Stomach (tissue), 8 donors: ENCODE measurements at regions not wholly inside any gene's neighbourhood (a gene's known extent, or its start where the extent isn't known, plus 50 kb on each side); places are given as distances from the start of the nearest gene placed in this dataset.
A peak's percentile ranks its signal among the peaks of the same experiment; 100 is the strongest.
"Not testable (repeated sequence)": the region's sequence is repeated elsewhere in the genome, so short reads cannot be mapped to it uniquely, and the experiment has no call there.

ENCODE experiments used
- DNase-seq, 2 donors: peaks; one replicate each; pipeline versions ENCODE4 v3.0.0 to v3.0.0-alpha.2; 2013 to 2019
- H3K27ac ChIP-seq, 5 donors: fragments of 200-600 bp in 4 of 5; sonication (generic) in 4 of 5; one replicate each; pipeline ENCODE4 v1.5.1; 2013 to 2019; ENCODE audit warnings: mild to moderate bottlenecking in 1 of 5, moderate library complexity in 1 of 5
- H3K27me3 ChIP-seq, 3 donors: fragments of 200-600 bp; sonication (generic); one replicate each; pipeline ENCODE4 v1.5.1; 2017 to 2019; ENCODE audit warnings: mixed run types in 1 of 3
- H3K36me3 ChIP-seq, 4 donors: fragments of 200-600 bp; sonication (generic); 1 replicate in 3 of 4; 2 replicates in 1 of 4; pipeline ENCODE4 v1.5.1; 2016 to 2019
- H3K4me1 ChIP-seq, 4 donors: fragments of 200-600 bp; sonication (generic); one replicate each; pipeline ENCODE4 v1.5.1; 2016 to 2019
- H3K4me3 ChIP-seq, 4 donors: fragments of 200-600 bp; sonication (generic) in 3 of 4; one replicate each; pipeline ENCODE4 v1.5.1; 2016 to 2019; ENCODE audit warnings: mild to moderate bottlenecking in 1 of 4
- H3K9me3 ChIP-seq, 4 donors: fragments of 200-600 bp; sonication (generic); one replicate each; pipeline ENCODE4 v1.5.1; 2016 to 2019
- EP300 ChIP-seq: sonication (generic); formaldehyde crosslinking; IDR thresholded peaks from one replicate; pipeline ENCODE4 v1.6.1; 2017; ENCODE audit warnings: antibody characterized with exemption
- POLR2A ChIP-seq, 4 donors: fragments of 450-650 bp; IDR thresholded peaks; one replicate each; pipeline ENCODE4 v1.6.1; 2016; ENCODE audit warnings: antibody characterized with exemption in 4 of 4, control low read depth in 2 of 4, mild to moderate bottlenecking in 1 of 4, moderate library complexity in 1 of 4
- POLR2AphosphoS5 ChIP-seq, 3 donors: sonication (generic); formaldehyde crosslinking; IDR thresholded peaks; one replicate each; pipeline ENCODE4 v1.6.1; 2016; ENCODE audit warnings: antibody characterized with exemption in 3 of 3
- WGBS, 5 donors: extraction: QIAGEN DNeasy Blood & Tissue Kit in 3 of 5; methylation state at CpG; one replicate each; pipeline versions ENCODE4 v1.1.5 to v1.1.7; 2013 to 2018; 5-methylcytosine and 5-hydroxymethylcytosine counted together
- intact Hi-C: fragments of 100-400 bp; cut with DNase I; formaldehyde crosslinking; loops from one replicate; pipeline ENCODE4 v1.15.1; 2023; ENCODE audit warnings: low total_unique reads
- TF ChIP-seq, protein P1 (sequence below), 7 experiments: fragments of 450-650 bp in 4 of 7; fragments of 200-600 bp in 3 of 7; sonication (generic) in 3 of 7; IDR thresholded peaks; one replicate each; pipeline ENCODE4 v1.5.1; 2016 to 2019; ENCODE audit warnings: antibody characterized with exemption in 7 of 7, control low read depth in 2 of 7, mild to moderate bottlenecking in 1 of 7
- donor health status: healthy with polysubstance abuse.
- donor health status: Bipolar disorder and iron deficiency.
- donor health status: healthy.

DNA sequence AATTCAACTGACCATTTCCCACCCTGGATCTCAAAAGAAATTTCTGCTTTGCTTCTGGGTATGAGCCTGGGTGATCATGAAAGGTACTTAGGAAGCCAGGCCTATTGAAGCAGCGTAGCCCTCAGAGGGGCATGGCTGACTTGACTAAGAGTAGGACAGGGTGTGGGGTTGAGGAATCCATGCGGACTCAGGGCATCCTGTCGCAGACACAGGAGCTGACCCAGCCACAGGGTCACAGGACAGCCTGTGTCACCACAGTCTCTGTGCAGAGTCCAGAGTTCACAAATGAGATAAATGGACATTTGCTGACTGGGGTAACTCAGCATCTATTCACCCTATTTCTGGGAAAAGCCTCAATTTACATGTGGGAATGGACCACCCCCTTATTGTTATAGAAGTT is 262.3 kb downstream of the CEP170 start:
- H3K4me3 ChIP-seq, H3K27me3 ChIP-seq, H3K4me1 ChIP-seq, intact Hi-C loops, H3K36me3 ChIP-seq, H3K27ac ChIP-seq, H3K9me3 ChIP-seq, DNase-seq: not testable (repeated sequence)
- WGBS, 5 donors, result 63 to 74% (median 69%) methylated on average over 3 of the region's 3 CpGs; no CpG with 5 or more reads in 1 of the 5 donors

DNA sequence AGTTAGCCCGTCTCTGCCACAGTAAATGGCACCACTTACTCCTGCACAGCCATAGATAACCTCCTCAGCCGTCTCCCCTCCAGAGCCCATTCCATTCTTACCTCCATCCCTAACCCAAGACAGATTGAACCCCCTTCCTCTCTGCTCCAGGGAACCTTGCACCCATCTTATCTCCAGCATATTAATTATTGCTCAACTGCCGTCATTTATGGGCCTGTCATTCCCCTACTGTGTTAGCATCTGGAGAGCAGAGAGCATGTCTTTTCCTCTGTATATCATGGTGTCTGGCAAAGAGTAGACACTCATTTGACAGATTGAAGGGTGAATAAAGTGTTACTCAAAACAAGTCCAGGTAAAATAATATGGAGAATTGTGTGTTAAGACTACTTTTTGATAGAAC is 270.0 kb downstream of the CEP170 start:
- 62 to 80% (median 75%) methylated on average over 3 of the region's 3 CpGs for WGBS, 5 donors
- H3K27ac ChIP-seq, DNase-seq, H3K4me1 ChIP-seq, H3K36me3 ChIP-seq, intact Hi-C loops, H3K27me3 ChIP-seq, H3K9me3 ChIP-seq, H3K4me3 ChIP-seq: not testable (repeated sequence)

DNA sequence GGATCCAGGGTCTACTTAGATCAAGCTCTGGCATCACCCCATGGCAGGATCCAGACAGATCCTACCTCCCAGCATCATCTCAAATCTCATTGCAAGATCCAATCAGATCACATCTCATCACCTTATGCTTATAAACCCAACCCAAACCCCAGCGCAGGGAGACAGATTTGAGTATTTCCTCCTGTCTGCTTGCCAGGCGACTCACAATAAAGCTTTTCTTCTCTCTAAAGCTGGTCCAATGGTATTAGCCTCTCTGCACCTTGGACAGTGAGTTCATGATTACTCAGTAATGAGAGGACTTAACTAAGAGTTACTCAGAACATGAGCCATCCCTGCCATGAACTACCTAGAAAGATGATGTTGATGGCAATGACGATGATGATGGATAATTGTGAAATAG is 281.7 kb downstream of the CEP170 start:
- H3K27ac ChIP-seq, DNase-seq, H3K27me3 ChIP-seq, H3K9me3 ChIP-seq, H3K4me1 ChIP-seq, H3K4me3 ChIP-seq, intact Hi-C loops, H3K36me3 ChIP-seq: not testable (repeated sequence)
- 93 to 97% (median 93%) methylated on average over 3 of the region's 3 CpGs for WGBS, 5 donors

DNA sequence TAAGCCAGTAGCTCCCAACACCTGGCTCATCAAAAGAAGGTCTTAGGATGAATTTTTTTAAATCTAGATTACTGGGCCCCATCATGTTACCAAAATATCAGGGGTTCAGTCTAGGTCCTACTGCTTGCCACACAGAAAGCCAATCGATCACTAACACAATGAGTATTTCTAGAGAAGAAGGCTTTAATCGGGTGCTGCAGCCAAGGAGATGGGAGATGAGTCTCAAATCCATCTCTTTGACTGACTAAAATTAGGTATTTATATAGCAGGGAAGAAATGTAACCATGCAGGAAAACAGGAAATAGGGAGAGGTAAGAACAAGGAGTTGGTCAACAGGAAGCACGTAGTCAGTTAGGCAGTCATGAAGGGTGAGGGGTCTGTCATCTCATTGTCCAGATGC is 288.2 kb downstream of the CEP170 start:
- intact Hi-C loops, result no loop called here
- 80 to 91% (median 87%) methylated on average over 3 of the region's 3 CpGs for WGBS, 5 donors
- TF ChIP-seq, protein P1, sequence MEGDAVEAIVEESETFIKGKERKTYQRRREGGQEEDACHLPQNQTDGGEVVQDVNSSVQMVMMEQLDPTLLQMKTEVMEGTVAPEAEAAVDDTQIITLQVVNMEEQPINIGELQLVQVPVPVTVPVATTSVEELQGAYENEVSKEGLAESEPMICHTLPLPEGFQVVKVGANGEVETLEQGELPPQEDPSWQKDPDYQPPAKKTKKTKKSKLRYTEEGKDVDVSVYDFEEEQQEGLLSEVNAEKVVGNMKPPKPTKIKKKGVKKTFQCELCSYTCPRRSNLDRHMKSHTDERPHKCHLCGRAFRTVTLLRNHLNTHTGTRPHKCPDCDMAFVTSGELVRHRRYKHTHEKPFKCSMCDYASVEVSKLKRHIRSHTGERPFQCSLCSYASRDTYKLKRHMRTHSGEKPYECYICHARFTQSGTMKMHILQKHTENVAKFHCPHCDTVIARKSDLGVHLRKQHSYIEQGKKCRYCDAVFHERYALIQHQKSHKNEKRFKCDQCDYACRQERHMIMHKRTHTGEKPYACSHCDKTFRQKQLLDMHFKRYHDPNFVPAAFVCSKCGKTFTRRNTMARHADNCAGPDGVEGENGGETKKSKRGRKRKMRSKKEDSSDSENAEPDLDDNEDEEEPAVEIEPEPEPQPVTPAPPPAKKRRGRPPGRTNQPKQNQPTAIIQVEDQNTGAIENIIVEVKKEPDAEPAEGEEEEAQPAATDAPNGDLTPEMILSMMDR (IDR thresholded peaks at IDR 0.05), result no peak
- no peak for TF ChIP-seq POLR2AphosphoS5 (IDR thresholded peaks at IDR 0.05)
- TF ChIP-seq EP300, result no peak
- no peak for TF ChIP-seq POLR2A (IDR thresholded peaks at IDR 0.05)
- no peaks in the 10 kb centered on the region for H3K27me3 ChIP-seq
- no peak for DNase-seq
- H3K27ac ChIP-seq, result no peak overlapping the region
- H3K4me3 ChIP-seq, result no peak overlapping the region
- no peaks in the 10 kb centered on the region for H3K36me3 ChIP-seq
- no peaks in the 10 kb centered on the region for H3K4me1 ChIP-seq
- peaks cover 0 to 16% (median 5%) of the 10 kb centered on the region in 4 donors for H3K9me3 ChIP-seq

DNA sequence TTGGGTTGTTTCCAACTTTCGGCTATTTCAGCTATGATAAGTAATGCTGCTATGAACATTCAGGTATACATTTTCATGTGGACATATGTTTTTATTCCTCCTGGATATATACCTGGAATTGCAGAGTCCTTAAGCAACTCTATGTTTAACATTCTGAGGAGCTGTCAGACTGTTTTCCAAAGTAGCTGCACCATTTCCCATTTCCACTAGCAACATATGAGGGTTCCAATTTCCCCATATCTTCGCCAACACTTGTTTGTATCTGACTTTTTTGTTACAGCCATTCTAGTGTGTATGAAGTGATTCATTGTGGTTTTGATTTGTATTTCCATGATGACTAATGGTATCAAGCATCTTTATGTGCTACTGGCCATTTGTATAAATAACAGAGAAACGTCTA is 295.7 kb downstream of the CEP170 start:
- WGBS, 5 donors, result 60 to 68% (median 65%) methylated on average over 3 of the region's 3 CpGs
- intact Hi-C loops, result not testable (repeated sequence)

DNA sequence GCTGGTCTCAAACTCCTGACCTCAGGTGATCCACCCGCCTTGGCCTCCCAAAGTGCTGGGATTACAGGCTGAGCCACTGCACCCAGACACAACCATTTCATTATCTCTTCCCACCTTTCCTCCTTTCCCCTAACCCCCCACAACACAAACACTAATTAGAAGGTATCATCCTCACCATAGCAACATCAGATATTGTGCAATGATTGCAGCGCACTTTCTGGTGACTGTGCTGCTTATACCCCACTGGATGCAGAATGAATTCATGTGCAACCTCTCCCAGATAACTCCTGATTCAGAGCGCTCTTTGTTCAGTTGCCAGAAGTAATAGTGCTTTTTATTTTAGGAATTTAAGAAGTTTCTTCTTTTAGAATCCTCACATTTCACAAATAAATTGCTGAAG is 300.1 kb downstream of the CEP170 start:
- H3K9me3 ChIP-seq, H3K4me3 ChIP-seq, DNase-seq, H3K27ac ChIP-seq, H3K27me3 ChIP-seq, intact Hi-C loops, H3K36me3 ChIP-seq, H3K4me1 ChIP-seq: not testable (repeated sequence)
- 86 to 90% (median 89%) methylated on average over 3 of the region's 3 CpGs for WGBS, 5 donors

More for the DNA sequence above, 295.7 kb downstream of the CEP170 start:
- not testable (repeated sequence) for H3K4me1 ChIP-seq, H3K36me3 ChIP-seq, H3K27me3 ChIP-seq, H3K4me3 ChIP-seq, DNase-seq, H3K27ac ChIP-seq, H3K9me3 ChIP-seq

DNA sequence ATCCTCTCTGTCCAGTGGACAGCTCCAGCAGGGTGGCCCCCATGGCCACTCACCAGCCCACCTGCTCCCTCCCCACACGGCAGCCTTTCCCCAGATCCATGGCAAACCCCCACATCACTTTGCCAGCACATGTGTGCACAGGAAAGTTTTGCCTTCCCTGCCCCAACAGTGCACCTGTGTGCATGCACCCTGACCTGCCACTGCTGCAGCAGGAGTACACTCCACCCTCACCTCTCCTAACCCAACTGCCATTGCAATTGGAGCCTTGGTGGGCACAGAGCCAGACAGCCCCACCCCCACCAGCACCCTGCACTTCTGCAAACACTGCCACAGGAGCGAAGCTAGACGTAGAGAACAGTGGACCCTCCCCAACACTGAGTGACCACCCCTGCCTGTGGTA is 308.9 kb downstream of the CEP170 start:
- TF ChIP-seq, protein P1 (IDR thresholded peaks at IDR 0.05), result no peak
- TF ChIP-seq POLR2AphosphoS5 (IDR thresholded peaks at IDR 0.05) (no peak), EP300 (no peak), POLR2A (IDR thresholded peaks at IDR 0.05) (no peak)
- WGBS, 5 donors, result 56 to 76% (median 64%) methylated on average over 3 of the region's 3 CpGs; no CpG with 5 or more reads in 1 of the 5 donors
- H3K4me1 ChIP-seq, result no peaks in the 10 kb centered on the region
- peaks cover 0 to 10% (median 4%) of the 10 kb centered on the region in 4 donors for H3K9me3 ChIP-seq
- no peaks in the 10 kb centered on the region for H3K36me3 ChIP-seq
- DNase-seq, result no peak
- intact Hi-C loops, result no loop called here
- no peak overlapping the region for H3K4me3 ChIP-seq
- no peak overlapping the region for H3K27ac ChIP-seq
- H3K27me3 ChIP-seq, result no peaks in the 10 kb centered on the region

DNA sequence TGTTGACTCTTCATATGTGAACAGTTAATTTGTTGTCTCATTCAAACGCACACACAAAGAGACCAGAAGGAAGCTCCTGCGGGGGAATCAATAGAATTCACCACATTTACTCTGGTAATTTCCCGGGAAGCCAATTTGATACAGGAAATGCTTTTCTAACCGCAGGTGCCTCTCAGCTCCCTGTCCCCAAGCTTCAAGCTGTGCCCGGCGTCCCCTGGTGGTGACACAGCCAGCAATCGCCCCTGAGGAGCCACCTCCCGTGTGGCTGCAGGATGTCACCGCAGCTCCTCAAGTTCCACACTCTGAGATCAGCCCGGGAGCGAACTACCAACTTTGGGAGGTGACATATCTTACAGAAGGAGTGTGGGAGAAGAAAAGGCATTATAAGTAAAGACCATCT is 318.4 kb downstream of the CEP170 start:
- WGBS, 5 donors, result 31 to 45% (median 39%) methylated on average over 3 to 11 of the region's 11 CpGs
- H3K27ac ChIP-seq, H3K4me1 ChIP-seq, intact Hi-C loops, H3K36me3 ChIP-seq, H3K4me3 ChIP-seq, H3K27me3 ChIP-seq, H3K9me3 ChIP-seq: not testable (repeated sequence)
- peak in 1 of 2 donors; percentile 5 for DNase-seq

DNA sequence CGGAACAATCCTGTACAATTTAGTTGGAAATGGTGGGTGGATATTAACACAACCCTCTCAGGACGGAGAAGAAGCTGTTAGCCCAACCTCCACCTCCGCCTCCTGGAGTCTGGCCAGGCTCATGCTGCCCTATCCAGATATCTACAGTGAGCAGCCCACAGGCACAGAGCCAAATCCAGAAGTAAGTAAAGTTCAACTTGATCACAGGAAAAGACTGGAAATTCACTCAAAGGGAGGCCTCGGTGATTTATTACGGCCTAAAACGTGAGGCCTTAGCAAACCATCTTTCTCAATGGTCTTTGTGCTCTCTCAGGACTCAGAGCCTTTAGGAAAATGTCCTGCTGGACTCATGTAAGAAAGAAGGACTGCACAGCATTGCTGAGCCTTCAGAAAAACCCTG is 330.4 kb downstream of the CEP170 start:
- H3K4me1 ChIP-seq, H3K27ac ChIP-seq, intact Hi-C loops, H3K9me3 ChIP-seq, H3K27me3 ChIP-seq, H3K4me3 ChIP-seq, H3K36me3 ChIP-seq: not testable (repeated sequence)
- 23 to 49% (median 33%) methylated on average over 6 of the region's 6 CpGs for WGBS, 5 donors
- peak; percentile 35 to 59 for DNase-seq

DNA sequence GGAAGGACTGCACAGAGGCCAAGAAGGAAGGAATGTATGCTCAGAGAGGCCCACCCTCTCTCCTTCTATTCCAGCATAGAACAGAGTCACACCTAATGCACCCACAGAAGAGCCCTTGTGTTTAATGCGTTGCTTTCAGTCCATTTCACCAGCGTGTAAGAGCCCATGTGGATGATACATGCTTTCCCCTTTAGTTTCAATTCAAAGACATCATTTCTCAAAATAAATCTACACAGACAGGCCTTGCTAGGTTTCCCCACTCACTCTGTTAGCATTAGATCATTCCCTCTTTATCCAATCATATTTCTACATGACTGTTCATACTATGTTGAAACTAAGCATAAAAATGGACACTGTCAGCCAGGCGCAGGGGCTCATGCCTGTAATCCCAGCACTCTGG is 331.5 kb downstream of the CEP170 start:
- WGBS, 5 donors, result 88 to 96% (median 94%) methylated on average over 3 of the region's 3 CpGs
- DNase-seq, H3K4me1 ChIP-seq, H3K27ac ChIP-seq, H3K36me3 ChIP-seq, intact Hi-C loops, H3K9me3 ChIP-seq, H3K4me3 ChIP-seq, H3K27me3 ChIP-seq: not testable (repeated sequence)
